ENCODE measurements at regions not wholly inside any gene's neighbourhood (a gene's known extent, or its start where the extent isn't known, plus 50 kb on each side); places are given as distances from the start of the nearest gene placed in this dataset.
"Not testable (repeated sequence)": the region's sequence is repeated elsewhere in the genome, so short reads cannot be mapped to it uniquely, and the experiment has no call there.

DNA sequence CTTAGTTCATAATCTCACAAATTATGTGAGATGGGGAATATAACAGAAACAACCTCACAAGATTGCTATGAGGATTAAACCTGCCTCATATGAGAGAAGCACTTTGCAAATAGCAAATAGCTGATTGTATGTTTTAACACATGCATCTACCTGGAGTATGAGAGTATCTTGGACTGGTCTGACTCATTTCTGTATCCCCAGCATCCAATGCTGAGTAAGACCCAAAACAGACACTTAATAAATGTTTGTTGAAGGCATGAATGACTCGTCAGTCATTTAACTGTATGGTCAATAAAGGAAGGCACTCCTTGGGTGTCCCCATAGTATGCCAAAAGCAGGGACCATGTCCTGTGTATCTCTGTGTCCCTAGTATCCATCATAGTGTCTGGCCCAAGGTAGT lies 350.9 kb upstream of the F9 start:
- in situ Hi-C loops (cut with MboI; ENCODE audit: low pct_unique_long_range_greater_than_20kb, low sequenced_read_pairs, unreplicated experiment): no loop called here
- no peak for DNase-seq (ENCODE audit: low spot score)
- TF ChIP-seq CTCF (IDR thresholded peaks at IDR 0.05; ENCODE audit: extremely low read depth, insufficient read depth, missing control alignments): no peak

DNA sequence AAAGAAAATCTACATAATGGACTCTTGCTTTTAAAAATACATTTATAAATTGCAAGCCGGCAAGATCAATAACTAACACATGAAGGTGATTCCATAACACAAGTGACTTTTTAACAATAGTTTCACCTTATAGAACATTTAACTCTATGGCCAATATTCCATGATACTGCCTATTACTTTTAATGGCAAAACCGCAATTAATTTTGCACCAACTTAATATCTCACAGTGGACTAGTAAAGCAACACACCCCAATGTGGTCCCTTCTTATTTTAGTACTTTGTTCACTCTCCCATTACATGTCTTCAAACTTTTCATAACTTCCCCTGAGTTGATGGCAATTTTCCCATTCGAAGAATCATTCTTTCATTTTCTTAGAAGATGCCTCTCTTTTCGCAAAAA lies 351.6 kb upstream of the F9 start:
- no peak for TF ChIP-seq CTCF (IDR thresholded peaks at IDR 0.05; ENCODE audit: extremely low read depth, insufficient read depth, missing control alignments)
- no peak for DNase-seq (ENCODE audit: low spot score)
- in situ Hi-C loops (cut with MboI; ENCODE audit: low pct_unique_long_range_greater_than_20kb, low sequenced_read_pairs, unreplicated experiment): no loop called here

- no peak for TF ChIP-seq CTCF (IDR thresholded peaks at IDR 0.05; ENCODE audit: extremely low read depth, insufficient read depth, missing control alignments)
- in situ Hi-C loops (cut with MboI; ENCODE audit: low pct_unique_long_range_greater_than_20kb, low sequenced_read_pairs, unreplicated experiment): no loop called here
- DNase-seq (ENCODE audit: low spot score): no peak
These were observed 357.8 kb upstream of the F9 start for GRCh38 chrX:139172731-139173130.

- in situ Hi-C loops (cut with MboI; ENCODE audit: low pct_unique_long_range_greater_than_20kb, low sequenced_read_pairs, unreplicated experiment): no loop called here
- no peak for TF ChIP-seq CTCF (IDR thresholded peaks at IDR 0.05; ENCODE audit: extremely low read depth, insufficient read depth, missing control alignments)
- no peak for DNase-seq (ENCODE audit: low spot score)
These were observed 359.9 kb upstream of the F9 start for GRCh38 chrX:139170526-139171173.

- no peak for TF ChIP-seq CTCF (IDR thresholded peaks at IDR 0.05; ENCODE audit: extremely low read depth, insufficient read depth, missing control alignments)
- DNase-seq (ENCODE audit: low spot score): no peak
- in situ Hi-C loops (cut with MboI; ENCODE audit: low pct_unique_long_range_greater_than_20kb, low sequenced_read_pairs, unreplicated experiment): no loop called here
These were observed 363.3 kb upstream of the F9 start for GRCh38 chrX:139167282-139167681.

DNA sequence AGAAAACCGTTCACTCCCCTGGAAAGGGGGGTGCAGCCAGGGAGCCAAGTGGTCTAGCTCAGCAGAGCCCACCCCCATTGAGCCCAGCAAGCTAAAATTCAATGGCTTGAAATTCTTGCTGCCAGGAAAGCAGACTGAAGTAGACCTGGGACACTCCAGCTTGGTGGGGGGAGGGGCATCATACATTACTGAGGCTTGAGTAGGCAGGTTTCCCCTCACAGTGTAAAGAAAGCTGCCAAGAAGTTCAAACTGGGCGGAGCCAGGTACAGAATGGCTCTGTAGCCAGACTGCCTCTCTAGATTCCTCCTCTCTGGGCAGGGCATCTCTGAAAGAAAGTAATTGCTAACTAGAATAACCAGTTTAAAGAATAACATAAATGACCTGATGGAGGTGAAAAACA lies 372.3 kb upstream of the F9 start:
- DNase-seq (ENCODE audit: low spot score): no peak
- in situ Hi-C loops (cut with MboI; ENCODE audit: low pct_unique_long_range_greater_than_20kb, low sequenced_read_pairs, unreplicated experiment): no loop called here
- no peak for TF ChIP-seq CTCF (IDR thresholded peaks at IDR 0.05; ENCODE audit: extremely low read depth, insufficient read depth, missing control alignments)

DNA sequence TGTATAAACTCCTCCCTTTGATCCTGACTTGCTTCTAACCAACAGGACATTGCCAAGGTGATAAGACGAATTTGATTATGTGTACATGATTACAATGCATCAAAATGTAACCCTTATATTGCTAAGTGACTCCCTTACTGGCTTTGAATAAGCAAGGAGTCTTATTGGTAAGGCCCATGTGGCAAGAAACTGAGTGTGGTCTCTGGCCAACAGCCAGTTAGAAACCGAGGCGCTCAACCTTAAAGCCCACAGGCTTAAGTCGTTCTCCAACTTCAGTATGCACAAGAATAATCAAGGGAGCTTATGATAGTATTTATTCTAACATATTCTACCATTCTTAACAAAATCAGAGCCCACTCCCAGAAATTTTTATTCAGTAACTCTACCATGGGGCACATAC lies 374.2 kb upstream of the F9 start:
- DNase-seq (ENCODE audit: low spot score): no peak
- in situ Hi-C loops (cut with MboI; ENCODE audit: low pct_unique_long_range_greater_than_20kb, low sequenced_read_pairs, unreplicated experiment): no loop called here

GRCh38 chrX:139146625-139147024 lies 383.9 kb upstream of the F9 start:
- DNase-seq (ENCODE audit: low spot score); in situ Hi-C loops (cut with MboI; ENCODE audit: low pct_unique_long_range_greater_than_20kb, low sequenced_read_pairs, unreplicated experiment): not testable (repeated sequence)

More for the DNA sequence above, 374.2 kb upstream of the F9 start:
- TF ChIP-seq CTCF (IDR thresholded peaks at IDR 0.05; ENCODE audit: extremely low read depth, insufficient read depth, missing control alignments): no peak
